IPS-NIHi7 (cell line): ENCODE measurements at regions not wholly inside any gene's neighbourhood (a gene's known extent, or its start where the extent isn't known, plus 50 kb on each side); places are given as distances from the start of the nearest gene placed in this dataset.
A peak's percentile ranks its signal among the peaks of the same experiment; 100 is the strongest.
"Not testable (repeated sequence)": the region's sequence is repeated elsewhere in the genome, so short reads cannot be mapped to it uniquely, and the experiment has no call there.

ENCODE experiments used
- DNase-seq: peaks from one replicate; pipeline ENCODE4 v3.0.0; 2012; ENCODE audit warnings: mixed read lengths; ENCODE audit errors: extremely low spot score

DNA sequence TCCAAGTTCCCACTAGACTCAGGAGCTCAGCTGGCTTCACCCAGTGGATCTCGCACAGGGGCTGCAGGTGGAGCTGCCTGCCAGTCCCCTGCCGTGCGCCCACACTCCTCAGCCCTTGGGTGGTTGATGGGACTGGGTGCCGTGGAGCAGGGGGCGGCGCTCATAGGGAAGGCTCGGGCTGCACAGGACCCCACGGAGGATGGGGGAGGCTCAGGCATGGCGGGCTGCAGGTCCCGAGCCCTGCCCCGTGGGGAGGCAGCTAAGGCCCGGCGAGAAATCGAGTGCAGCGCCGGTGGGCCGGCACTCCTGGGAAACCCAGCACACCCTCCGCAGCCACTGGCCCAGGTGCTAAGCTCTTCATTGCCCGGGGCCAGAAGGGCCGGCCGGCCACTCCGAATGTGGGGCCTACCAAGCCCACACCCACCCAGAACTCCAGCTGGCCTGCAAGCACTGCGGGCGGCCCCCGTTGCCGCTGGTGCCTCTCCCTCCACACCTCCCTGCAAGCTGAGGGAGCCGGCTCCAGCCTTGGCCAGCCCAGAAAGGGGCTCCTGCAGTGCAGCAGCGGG, 1481.3 kb upstream of the WWC1 start:
- not testable (repeated sequence) for DNase-seq

GRCh38 chr5:166810721-166811120, 1480.7 kb upstream of the WWC1 start:
- DNase-seq = no peak

- DNase-seq = no peak
Observed at GRCh38 chr5:166823360-166823759, 1468.1 kb upstream of the WWC1 start.

DNA sequence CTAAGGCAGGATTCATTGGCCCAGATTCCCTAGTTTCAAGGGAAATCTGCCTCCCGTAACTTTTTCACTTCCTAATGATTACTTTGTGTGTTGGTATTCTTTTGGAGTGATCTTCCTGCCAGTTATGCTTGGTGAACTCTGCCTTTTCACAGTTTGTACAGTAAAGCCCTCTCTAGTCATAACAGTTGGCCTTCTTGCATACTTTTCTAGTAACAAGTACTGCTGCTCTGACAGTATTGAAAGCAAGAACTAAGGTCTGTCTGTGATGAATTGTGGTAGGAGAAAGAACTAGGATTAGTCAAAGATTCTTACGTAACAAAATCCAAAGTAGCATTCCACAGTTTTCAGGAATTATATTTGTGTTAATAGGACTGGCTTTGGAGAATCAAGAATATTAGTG, 1457.2 kb upstream of the WWC1 start:
- no peak for DNase-seq

GRCh38 chr5:166845044-166845443, 1446.4 kb upstream of the WWC1 start:
- DNase-seq = peak; percentile 64

DNA sequence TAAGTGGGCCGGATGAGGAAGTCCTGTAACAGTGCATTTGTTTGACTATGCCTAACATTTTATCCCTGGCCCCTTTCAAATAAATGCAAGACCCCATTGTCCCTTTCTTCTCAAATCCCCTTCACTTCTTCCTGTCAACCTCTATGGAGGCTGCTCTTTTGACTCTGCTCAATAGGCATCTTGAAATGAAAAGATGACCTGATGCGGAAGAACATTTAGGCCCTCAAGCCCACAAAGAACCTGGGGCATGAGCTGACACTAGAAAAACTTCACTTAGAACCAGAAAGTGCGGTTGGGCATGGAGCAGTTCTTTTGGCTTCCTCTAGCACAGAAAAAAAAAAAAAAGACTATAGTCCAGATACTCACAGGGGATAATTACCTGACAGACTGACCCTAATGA, 1434.7 kb upstream of the WWC1 start:
- DNase-seq = no peak

DNA sequence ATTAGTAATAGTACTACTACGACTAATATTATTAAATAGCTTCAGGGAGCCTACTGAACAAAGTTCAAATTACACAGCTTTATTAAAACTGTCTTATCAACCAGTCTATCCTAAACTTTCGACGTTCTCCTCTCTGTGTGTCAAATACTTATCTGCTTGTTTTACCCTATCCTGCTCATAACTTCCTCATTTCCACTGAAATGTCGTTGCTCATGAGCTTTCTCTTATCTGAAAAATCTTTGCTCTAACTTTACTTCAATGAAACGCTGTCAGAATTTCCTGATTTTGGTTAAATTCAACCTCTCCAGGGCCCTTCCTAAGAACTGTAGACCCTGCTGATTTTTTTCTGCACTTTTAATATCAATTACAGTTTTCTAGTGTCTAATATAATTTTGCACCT, 1431.0 kb upstream of the WWC1 start:
- no peak for DNase-seq

DNA sequence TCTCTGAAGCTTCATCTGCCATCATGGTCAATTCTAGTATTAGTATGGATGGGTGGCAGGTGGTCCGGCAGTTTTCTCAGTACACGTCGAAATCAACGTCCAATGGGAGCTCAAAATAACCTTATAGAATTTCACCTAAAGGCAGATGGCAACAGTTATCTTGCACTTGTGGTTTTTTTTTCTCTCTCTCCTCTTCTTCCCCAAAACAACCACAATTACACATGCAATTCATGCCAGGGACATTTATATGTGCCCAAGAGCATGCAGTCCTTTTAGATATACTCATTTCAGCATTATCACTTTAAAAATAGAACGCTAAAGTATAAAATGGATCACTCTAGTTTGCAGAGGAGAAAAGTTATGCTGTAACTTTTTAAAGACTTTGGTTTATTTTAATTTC, 1428.9 kb upstream of the WWC1 start:
- DNase-seq = no peak

DNA sequence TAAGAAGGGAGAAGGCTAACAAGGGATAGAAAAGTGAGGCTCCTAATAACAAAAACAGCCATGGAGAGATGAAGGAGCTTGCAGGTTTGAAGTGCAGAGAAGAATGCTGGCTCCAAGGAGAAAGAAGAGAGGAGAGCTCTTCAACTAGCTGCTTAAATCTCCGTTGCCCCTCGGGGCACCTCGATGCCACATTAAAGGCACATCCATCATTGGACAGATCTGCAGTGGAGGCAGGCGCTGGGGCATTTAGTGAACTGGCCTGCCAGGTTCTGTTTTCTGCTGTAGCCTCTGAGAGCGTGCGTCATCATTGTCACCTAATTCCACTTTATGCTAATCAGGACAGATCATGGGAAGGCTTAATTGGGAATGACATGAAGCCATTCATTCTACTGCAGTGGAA, 1426.2 kb upstream of the WWC1 start:
- no peak for DNase-seq

- no peak for DNase-seq
Observed at GRCh38 chr5:166880456-166880855, 1411.0 kb upstream of the WWC1 start.

GRCh38 chr5:166881802-166882201, 1409.6 kb upstream of the WWC1 start:
- no peak for DNase-seq

GRCh38 chr5:166883016-166883415, 1408.4 kb upstream of the WWC1 start:
- peak; percentile 41 for DNase-seq

- DNase-seq = no peak
Observed at GRCh38 chr5:166898166-166898565, 1393.3 kb upstream of the WWC1 start.

DNA sequence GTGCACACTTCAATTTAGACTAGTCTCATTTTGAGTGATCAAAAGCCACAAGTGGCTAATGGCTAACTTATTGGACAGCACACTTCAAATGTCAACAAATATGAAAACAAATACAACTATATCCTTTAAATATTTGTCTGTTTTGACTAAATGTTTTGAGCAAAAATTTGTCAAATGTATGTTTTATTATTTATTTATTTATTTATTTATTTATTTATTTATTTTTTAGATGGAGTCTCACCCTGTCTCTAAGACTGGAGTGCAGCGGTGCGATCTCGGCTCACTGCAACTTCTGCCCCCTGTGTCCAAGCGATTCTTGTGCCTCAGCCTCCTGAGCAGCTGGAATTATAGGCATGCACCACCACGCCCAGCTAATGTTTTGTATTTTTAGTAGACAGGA, 1392.1 kb upstream of the WWC1 start:
- DNase-seq = no peak

GRCh38 chr5:166904571-166904970, 1386.9 kb upstream of the WWC1 start:
- DNase-seq = no peak

- DNase-seq = no peak
Observed at GRCh38 chr5:166906991-166907713, 1384.3 kb upstream of the WWC1 start.

DNA sequence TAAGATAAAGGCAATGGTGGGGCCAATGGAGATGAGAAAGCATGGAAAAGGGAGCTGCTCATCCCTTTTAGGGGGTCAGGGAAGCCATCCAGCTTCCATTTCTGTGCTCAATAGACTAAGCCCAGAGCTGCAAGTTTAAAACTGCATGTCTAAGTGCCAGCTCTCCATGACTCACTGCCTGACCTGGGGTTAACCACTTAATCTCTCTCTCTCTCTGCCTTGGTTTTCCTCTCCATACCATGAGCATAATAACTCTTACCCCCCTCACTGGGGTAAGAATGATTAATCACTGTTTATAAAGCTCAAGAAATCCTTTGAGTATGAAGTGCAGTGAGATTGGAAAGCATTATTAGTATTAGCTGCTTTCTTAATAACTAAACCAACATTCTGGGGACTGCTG, 1382.4 kb upstream of the WWC1 start:
- DNase-seq = no peak

DNA sequence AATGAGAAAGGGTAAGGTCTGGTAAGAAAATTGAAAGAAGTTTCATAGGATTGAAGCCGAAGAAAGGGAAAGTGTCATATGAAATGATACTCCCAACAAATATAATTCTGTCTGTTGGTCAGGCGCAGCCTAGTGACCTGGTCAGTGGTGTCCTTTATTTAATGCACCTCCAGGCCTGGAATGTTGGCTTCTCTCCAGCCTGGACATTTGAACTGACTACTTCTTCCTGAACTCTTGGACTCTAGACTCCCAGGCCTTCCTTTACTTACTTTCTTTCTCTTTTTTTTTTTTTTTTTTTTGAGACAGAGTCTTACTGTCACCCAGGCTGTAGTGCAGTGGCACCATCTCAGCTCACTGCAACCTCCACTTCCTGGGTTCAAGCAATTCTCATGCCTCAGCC, 1381.5 kb upstream of the WWC1 start:
- DNase-seq = no peak

DNA sequence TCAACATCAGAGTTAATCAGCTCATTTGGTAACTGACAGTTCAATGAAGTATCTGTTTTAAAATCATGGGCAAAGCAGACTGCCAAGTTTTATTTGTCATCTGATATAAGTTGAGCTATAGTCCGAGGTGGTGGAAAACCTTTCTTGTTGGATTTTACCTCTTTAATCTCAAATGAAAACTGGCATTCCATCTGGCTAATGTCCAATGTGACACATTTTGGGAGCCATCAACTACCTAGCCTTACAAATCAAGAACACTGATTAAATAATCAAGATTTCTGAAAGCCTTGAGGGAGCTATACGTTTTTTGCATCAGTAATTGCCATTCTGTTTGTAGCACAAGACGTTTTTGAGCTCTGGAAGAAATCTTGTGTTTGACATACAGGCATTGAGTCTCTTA, 1380.5 kb upstream of the WWC1 start:
- DNase-seq = no peak

- DNase-seq = no peak
Observed at GRCh38 chr5:166916021-166916420, 1375.4 kb upstream of the WWC1 start.

DNA sequence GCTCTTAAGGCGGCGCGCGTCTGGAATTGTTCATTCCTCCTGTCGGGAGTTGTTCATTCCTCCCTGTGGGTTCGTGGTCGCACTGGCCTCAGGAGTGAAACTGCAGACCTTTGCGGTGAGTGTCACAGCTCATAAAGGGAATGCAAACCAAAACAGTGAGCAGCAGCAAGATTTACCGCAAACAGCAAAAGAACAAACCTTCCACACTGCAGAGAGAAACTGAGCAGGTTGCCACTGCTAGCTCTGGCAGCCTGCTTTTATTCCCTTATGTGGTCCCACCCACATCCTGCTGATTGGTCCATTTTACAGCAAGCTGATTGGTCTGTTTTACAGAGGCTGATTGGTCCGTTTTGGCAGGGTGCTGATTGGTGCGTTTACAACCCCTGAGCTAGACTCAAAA, 1365.3 kb upstream of the WWC1 start:
- no peak for DNase-seq

GRCh38 chr5:166926806-166927475, 1364.5 kb upstream of the WWC1 start:
- DNase-seq = not testable (repeated sequence)

- no peak for DNase-seq
Observed at GRCh38 chr5:166936351-166936750, 1355.1 kb upstream of the WWC1 start.
